Prostate gland (tissue), 2 donors: ENCODE measurements at regions not wholly inside any gene's neighbourhood (a gene's known extent, or its start where the extent isn't known, plus 50 kb on each side); places are given as distances from the start of the nearest gene placed in this dataset.

Experiments
- DNase-seq: peaks from one replicate; pipeline ENCODE4 v3.0.0-alpha.2; 2019; ENCODE audit warnings: low spot score
- H3K27ac ChIP-seq, 2 donors: fragments of 200-600 bp; sonication (generic); 2 replicates each; pipeline ENCODE4 v1.5.1; 2017 to 2019
- H3K27me3 ChIP-seq: fragments of 200-600 bp; sonication (generic); replicated peaks from 2 replicates; pipeline ENCODE4 v1.5.1; 2019; ENCODE audit not compliant: insufficient read depth
- H3K36me3 ChIP-seq, 2 donors: fragments of 200-600 bp; sonication (generic); 1 replicate in 1 of 2; 2 replicates in 1 of 2; pipeline versions ENCODE4 v1.5.1 to v1.8.1; 2017 to 2019
- H3K4me1 ChIP-seq: fragments of 200-600 bp; sonication (generic); replicated peaks from 2 replicates; pipeline ENCODE4 v1.5.1; 2019
- H3K4me3 ChIP-seq, 2 donors: fragments of 200-600 bp; sonication (generic); 2 replicates each; pipeline ENCODE4 v1.5.1; 2017 to 2019
- H3K9me3 ChIP-seq: fragments of 200-600 bp; sonication (generic); 2 replicates; pipeline ENCODE4 v1.5.1; 2017
- POLR2A ChIP-seq: fragments of 450-650 bp; IDR thresholded peaks from one replicate; pipeline ENCODE4 v1.6.1; 2016; ENCODE audit warnings: antibody characterized with exemption, mild to moderate bottlenecking
- POLR2AphosphoS5 ChIP-seq: sonication (generic); formaldehyde crosslinking; IDR thresholded peaks from one replicate; pipeline ENCODE4 v1.6.1; 2017; ENCODE audit warnings: antibody characterized with exemption
- WGBS: methylation state at CpG from one replicate; pipeline ENCODE4 v1.1.5; 2018; 5-methylcytosine and 5-hydroxymethylcytosine counted together
- intact Hi-C: fragments of 100-400 bp; cut with DNase I; formaldehyde crosslinking; loops from one replicate; pipeline ENCODE4 v1.14.2; 2022
- TF ChIP-seq, protein P1 (sequence below), 4 experiments: fragments of 200-600 bp in 2 of 4; fragments of 450-650 bp in 2 of 4; sonication (generic) in 2 of 4; IDR thresholded peaks; 1 replicate in 3 of 4; 2 replicates in 1 of 4; pipeline ENCODE4 v1.5.1; 2016 to 2019; ENCODE audit warnings: antibody characterized with exemption in 4 of 4, mild to moderate bottlenecking in 2 of 4, moderate library complexity in 2 of 4

DNA sequence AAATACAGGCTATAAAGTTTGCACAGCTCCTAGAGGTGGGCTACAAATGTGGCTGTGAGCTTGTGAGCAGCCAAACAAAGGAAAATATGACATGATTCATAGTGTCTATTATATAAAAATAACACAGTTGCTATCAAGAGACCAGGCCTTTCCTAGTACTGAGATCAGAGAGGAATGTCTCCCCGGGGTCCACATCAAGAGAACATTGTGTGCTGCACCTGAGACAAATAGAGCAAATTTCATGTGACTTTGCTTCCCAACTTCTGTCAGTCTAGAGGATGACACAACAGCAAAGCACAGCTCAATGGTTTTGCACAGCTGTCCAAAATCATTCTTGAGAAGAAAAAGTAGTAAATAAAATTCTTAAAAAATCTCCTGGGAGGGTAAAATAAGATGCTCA, 297.5 kb upstream of the PRKD1 start:
- no peaks in the 10 kb centered on the region for H3K36me3 ChIP-seq
- H3K27ac ChIP-seq = no peak overlapping the region
- no peak overlapping the region for H3K4me3 ChIP-seq
- no peaks in the 10 kb centered on the region for H3K27me3 ChIP-seq
- H3K9me3 ChIP-seq = no peaks in the 10 kb centered on the region
- TF ChIP-seq, protein P1, sequence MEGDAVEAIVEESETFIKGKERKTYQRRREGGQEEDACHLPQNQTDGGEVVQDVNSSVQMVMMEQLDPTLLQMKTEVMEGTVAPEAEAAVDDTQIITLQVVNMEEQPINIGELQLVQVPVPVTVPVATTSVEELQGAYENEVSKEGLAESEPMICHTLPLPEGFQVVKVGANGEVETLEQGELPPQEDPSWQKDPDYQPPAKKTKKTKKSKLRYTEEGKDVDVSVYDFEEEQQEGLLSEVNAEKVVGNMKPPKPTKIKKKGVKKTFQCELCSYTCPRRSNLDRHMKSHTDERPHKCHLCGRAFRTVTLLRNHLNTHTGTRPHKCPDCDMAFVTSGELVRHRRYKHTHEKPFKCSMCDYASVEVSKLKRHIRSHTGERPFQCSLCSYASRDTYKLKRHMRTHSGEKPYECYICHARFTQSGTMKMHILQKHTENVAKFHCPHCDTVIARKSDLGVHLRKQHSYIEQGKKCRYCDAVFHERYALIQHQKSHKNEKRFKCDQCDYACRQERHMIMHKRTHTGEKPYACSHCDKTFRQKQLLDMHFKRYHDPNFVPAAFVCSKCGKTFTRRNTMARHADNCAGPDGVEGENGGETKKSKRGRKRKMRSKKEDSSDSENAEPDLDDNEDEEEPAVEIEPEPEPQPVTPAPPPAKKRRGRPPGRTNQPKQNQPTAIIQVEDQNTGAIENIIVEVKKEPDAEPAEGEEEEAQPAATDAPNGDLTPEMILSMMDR (IDR thresholded peaks at IDR 0.05) = no peak
- TF ChIP-seq POLR2A (no peak), POLR2AphosphoS5 (no peak)
- no peak for DNase-seq
- 33% methylated on average over 1 of the region's 1 CpG for WGBS
- H3K4me1 ChIP-seq = peaks cover 3% of the 10 kb centered on the region
- intact Hi-C loops = no loop called here

DNA sequence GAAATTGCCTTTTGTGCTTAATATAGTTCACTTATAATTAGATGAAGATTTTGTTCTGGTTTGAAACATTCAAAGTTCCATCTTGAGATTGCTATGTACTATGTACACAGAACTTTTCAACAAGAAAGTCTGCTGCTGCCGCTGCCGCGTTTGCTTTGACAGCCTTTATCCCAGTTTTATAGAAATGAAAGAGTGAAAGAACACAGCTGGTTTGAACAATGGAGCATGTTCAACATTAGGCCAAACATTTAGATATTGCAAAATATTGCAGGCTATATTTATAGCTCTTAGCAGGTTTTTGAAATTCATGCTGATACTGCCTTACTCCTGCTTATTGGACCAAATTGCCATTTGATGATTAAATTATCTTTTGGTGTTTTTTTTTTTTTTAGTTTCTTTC, 299.8 kb upstream of the PRKD1 start:
- no peaks in the 10 kb centered on the region for H3K4me1 ChIP-seq
- no peak overlapping the region for H3K27ac ChIP-seq
- intact Hi-C loops = no loop called here
- no peaks in the 10 kb centered on the region for H3K9me3 ChIP-seq
- no peak overlapping the region for H3K4me3 ChIP-seq
- WGBS = 15% methylated on average over 3 of the region's 3 CpGs
- no peak for TF ChIP-seq POLR2A
- TF ChIP-seq POLR2AphosphoS5 = peak; percentile 44
- TF ChIP-seq, protein P1 (IDR thresholded peaks at IDR 0.05) = no peak
- H3K27me3 ChIP-seq = no peaks in the 10 kb centered on the region
- no peaks in the 10 kb centered on the region for H3K36me3 ChIP-seq
- DNase-seq = no peak

DNA sequence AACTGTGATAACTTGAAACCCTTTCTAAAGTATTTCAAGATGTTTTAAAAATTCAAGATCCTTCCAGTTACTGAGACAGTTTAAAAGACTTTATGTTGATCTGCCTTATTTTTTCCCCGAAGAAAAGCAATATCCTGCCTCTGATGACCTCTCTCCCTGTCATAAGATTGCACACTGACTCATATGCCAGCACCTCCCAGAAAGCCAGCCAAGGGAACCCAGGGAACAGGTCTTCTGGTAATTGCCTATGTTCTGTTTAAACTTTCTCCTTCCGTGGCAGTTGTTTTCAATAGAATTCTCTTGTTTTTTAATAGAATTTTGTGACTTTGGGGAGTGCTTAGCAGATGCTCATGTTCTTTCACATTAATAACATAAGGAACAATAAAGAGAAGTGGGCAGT, 300.2 kb upstream of the PRKD1 start:
- no peak overlapping the region for H3K27ac ChIP-seq
- 5% methylated on average over 2 of the region's 2 CpGs for WGBS

DNA sequence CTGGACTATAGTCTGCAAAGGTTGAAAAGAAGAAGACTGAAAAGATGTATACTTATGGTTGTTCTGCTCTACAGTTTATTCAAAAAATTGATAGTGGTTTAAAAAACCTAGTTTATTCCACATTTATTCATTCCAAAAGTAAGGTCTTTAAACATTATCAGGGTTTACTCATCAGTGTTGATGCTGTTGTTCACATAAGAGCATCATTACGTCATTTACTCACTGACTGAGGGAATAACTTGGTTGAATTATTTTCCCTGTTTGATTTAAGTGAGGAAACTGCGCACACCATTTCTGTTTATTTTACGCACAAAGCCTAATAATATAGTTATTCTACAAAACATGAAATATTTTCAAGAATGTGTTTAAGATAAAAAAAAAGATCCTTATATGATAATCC, 303.1 kb upstream of the PRKD1 start:
- H3K4me3 ChIP-seq = no peak overlapping the region
- 61% methylated on average over 3 of the region's 3 CpGs for WGBS
- no peak overlapping the region for H3K27ac ChIP-seq
- H3K36me3 ChIP-seq = no peaks in the 10 kb centered on the region
- DNase-seq = no peak
- intact Hi-C loops = no loop called here
- TF ChIP-seq POLR2AphosphoS5 (no peak), POLR2A (no peak)
- TF ChIP-seq, protein P1 (IDR thresholded peaks at IDR 0.05) = no peak
- no peaks in the 10 kb centered on the region for H3K4me1 ChIP-seq
- no peaks in the 10 kb centered on the region for H3K27me3 ChIP-seq
- H3K9me3 ChIP-seq = no peaks in the 10 kb centered on the region

More for the DNA sequence above, 300.2 kb upstream of the PRKD1 start:
- Histone ChIP-seq H3K36me3 (no peaks in the 10 kb centered on the region), H3K9me3 (no peaks in the 10 kb centered on the region), H3K4me1 (no peaks in the 10 kb centered on the region), H3K4me3 (no peak overlapping the region), H3K27me3 (no peaks in the 10 kb centered on the region)
- TF ChIP-seq POLR2A = no peak
- TF ChIP-seq, protein P1 (IDR thresholded peaks at IDR 0.05) = no peak
- TF ChIP-seq POLR2AphosphoS5 = no peak
- intact Hi-C loops = no loop called here
- no peak for DNase-seq

DNA sequence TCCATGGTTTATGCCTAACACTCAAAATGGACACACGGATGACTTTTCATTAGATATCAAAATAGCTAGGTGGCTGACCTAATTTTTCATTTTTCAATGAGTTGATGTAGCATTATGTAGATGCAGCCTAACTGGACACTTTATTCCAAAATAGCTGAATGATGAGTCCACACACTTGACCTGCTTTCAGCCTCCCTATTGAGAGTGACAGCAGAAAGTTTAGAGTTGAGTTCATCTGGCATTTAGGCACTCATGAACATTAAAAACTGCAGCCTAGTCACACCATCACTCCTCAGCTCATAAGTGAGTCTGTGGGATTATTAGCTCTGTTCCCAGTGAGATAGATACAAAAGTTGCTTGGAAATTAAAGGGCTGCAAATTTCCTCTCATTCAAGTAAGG, 307.3 kb upstream of the PRKD1 start:
- H3K27ac ChIP-seq = no peak overlapping the region
- no peaks in the 10 kb centered on the region for H3K36me3 ChIP-seq
- no peak for DNase-seq
- intact Hi-C loops = no loop called here
- H3K9me3 ChIP-seq = no peaks in the 10 kb centered on the region
- 95% methylated on average over 1 of the region's 1 CpG for WGBS
- TF ChIP-seq, protein P1 (IDR thresholded peaks at IDR 0.05) = no peak
- TF ChIP-seq POLR2A (no peak), POLR2AphosphoS5 (no peak)
- no peaks in the 10 kb centered on the region for H3K4me1 ChIP-seq
- no peak overlapping the region for H3K4me3 ChIP-seq
- no peaks in the 10 kb centered on the region for H3K27me3 ChIP-seq
